Mesothelial cell of epicardium (in vitro differentiated cells): ENCODE measurements at regions not wholly inside any gene's neighbourhood (a gene's known extent, or its start where the extent isn't known, plus 50 kb on each side); places are given as distances from the start of the nearest gene placed in this dataset.

Experiments used
- DNase-seq, 2 experiments: peaks; one replicate each; pipeline ENCODE4 v3.0.0; 2021; ENCODE audit warnings: low spot score in 2 of 2; ENCODE audit not compliant: unreplicated experiment in 2 of 2
- H3K27ac Mint-ChIP-seq: 2 replicates; pipeline ENCODE4 v1.8.0; 2021; ENCODE audit warnings: mixed read lengths
- H3K27me3 Mint-ChIP-seq: 2 replicates; pipeline ENCODE4 v1.8.0; 2021; ENCODE audit warnings: low read depth, mixed read lengths
- H3K36me3 Mint-ChIP-seq: 2 replicates; pipeline ENCODE4 v1.8.0; 2021; ENCODE audit warnings: mixed read lengths
- H3K4me1 Mint-ChIP-seq: 2 replicates; pipeline ENCODE4 v1.8.0; 2021; ENCODE audit warnings: mixed read lengths
- H3K4me3 Mint-ChIP-seq: 2 replicates; pipeline ENCODE4 v1.8.0; 2021; ENCODE audit warnings: mild to moderate bottlenecking, moderate library complexity, mixed read lengths
- H3K9me3 Mint-ChIP-seq: 2 replicates; pipeline ENCODE4 v1.8.0; 2021; ENCODE audit warnings: mixed read lengths
- CTCF ChIP-seq: fragments of 200-600 bp; sonication (generic); IDR thresholded peaks from one replicate; pipeline ENCODE4 v1.5.0; 2021; ENCODE audit warnings: antibody characterized with exemption; ENCODE audit not compliant: unreplicated experiment

- DNase-seq = no peak
- H3K27me3 Mint-ChIP-seq = no peaks in the 10 kb centered on the region
- no peaks in the 10 kb centered on the region for H3K36me3 Mint-ChIP-seq
Observed at GRCh38 chr3:177979703-177980102, 556.5 kb upstream of the KCNMB2 start.

GRCh38 chr3:177981576-177981975, 554.7 kb upstream of the KCNMB2 start:
- no peaks in the 10 kb centered on the region for H3K27me3 Mint-ChIP-seq
- no peak overlapping the region for H3K27ac Mint-ChIP-seq
- no peak overlapping the region for H3K4me3 Mint-ChIP-seq
- no peaks in the 10 kb centered on the region for H3K9me3 Mint-ChIP-seq
- DNase-seq = no peak
- peaks cover 15% of the 10 kb centered on the region for H3K4me1 Mint-ChIP-seq
- no peaks in the 10 kb centered on the region for H3K36me3 Mint-ChIP-seq
- no peak for TF ChIP-seq CTCF

More at GRCh38 chr3:177979703-177980102, 556.5 kb upstream of the KCNMB2 start:
- Mint-ChIP-seq H3K27ac (no peak overlapping the region), H3K9me3 (no peaks in the 10 kb centered on the region), H3K4me3 (no peak overlapping the region), H3K4me1 (peaks cover 15% of the 10 kb centered on the region)
- no peak for TF ChIP-seq CTCF

GRCh38 chr3:177982034-177982433, 554.2 kb upstream of the KCNMB2 start:
- Mint-ChIP-seq H3K4me1 (peaks cover 13% of the 10 kb centered on the region), H3K27me3 (no peaks in the 10 kb centered on the region), H3K9me3 (no peaks in the 10 kb centered on the region), H3K27ac (no peak overlapping the region), H3K36me3 (no peaks in the 10 kb centered on the region), H3K4me3 (no peak overlapping the region)
- DNase-seq = no peak
- no peak for TF ChIP-seq CTCF

GRCh38 chr3:177983320-177983719, 552.9 kb upstream of the KCNMB2 start:
- Mint-ChIP-seq H3K27ac (no peak overlapping the region), H3K4me1 (peaks cover 5% of the 10 kb centered on the region), H3K9me3 (no peaks in the 10 kb centered on the region), H3K27me3 (no peaks in the 10 kb centered on the region), H3K36me3 (no peaks in the 10 kb centered on the region), H3K4me3 (no peak overlapping the region)
- TF ChIP-seq CTCF = no peak
- DNase-seq = no peak

GRCh38 chr3:177992993-177993970, 543.0 kb upstream of the KCNMB2 start:
- peaks cover under 1% of the 10 kb centered on the region for H3K9me3 Mint-ChIP-seq
- no peak for DNase-seq
- no peaks in the 10 kb centered on the region for H3K36me3 Mint-ChIP-seq
- no peak overlapping the region for H3K27ac Mint-ChIP-seq
- peaks cover 26% of the 10 kb centered on the region for H3K4me1 Mint-ChIP-seq
- TF ChIP-seq CTCF = no peak
- H3K4me3 Mint-ChIP-seq = no peak overlapping the region
- H3K27me3 Mint-ChIP-seq = no peaks in the 10 kb centered on the region
